GM12878 (cell line): ENCODE measurements at regions not wholly inside any gene's neighbourhood (a gene's known extent, or its start where the extent isn't known, plus 50 kb on each side); places are given as distances from the start of the nearest gene placed in this dataset.
A peak's percentile ranks its signal among the peaks of the same experiment; 100 is the strongest.

ENCODE experiments used
- ATAC-seq: fragments of 200-7000 bp; cut with Tn5 transposase; 3 replicates; pipeline ENCODE4 v1.9.1; 2020; ENCODE audit warnings: mild to moderate bottlenecking, moderate library complexity
- BruUV-seq: library from RNA; stranded (reverse); fragments of 400-500 nt; replicated peaks from 2 replicates; lab custom pipeline; 2021; lab: Mats Ljungman, UMichigan
- CTCF ChIA-PET: fragments of 300-600 bp; sonication (Branson Sonifier 250); formaldehyde crosslinking; extraction: SDS; loops from one replicate; lab custom pipeline; 2021; ENCODE audit warnings: inconsistent platforms; lab: Yijun Ruan, JAX
- POLR2A ChIA-PET: fragments of 350-600 bp; formaldehyde crosslinking; extraction: SDS; loops from one replicate; lab custom pipeline; 2021; ENCODE audit warnings: inconsistent platforms; lab: Charles Lee
- RAD21 ChIA-PET: fragments of 300-600 bp; sonication (Branson Sonifier 250); formaldehyde crosslinking; loops from one replicate; lab custom pipeline; 2023; ENCODE audit warnings: antibody characterized with exemption; ENCODE audit not compliant: unreplicated experiment; lab: Charles Lee
- SMC1A ChIA-PET: fragments of 300-600 bp; sonication (Branson Sonifier 250); formaldehyde crosslinking; loops from one replicate; lab custom pipeline; 2023; ENCODE audit not compliant: unreplicated experiment, uncharacterized antibody; lab: Charles Lee
- DNase-seq: peaks from one replicate; pipeline ENCODE4 v3.0.0-alpha.2; 2011; ENCODE audit warnings: low read depth, low spot score
- FAIRE-seq: peaks from 3 replicates; lab custom pipeline; 2011; peaks lifted over from hg19 to GRCh38; lab: Jason Lieb, UNC
- H2AFZ ChIP-seq: 2 replicates; pipeline ENCODE4 v1.6.0; 2011; ENCODE audit warnings: low read depth, low read length, control low read depth; ENCODE audit not compliant: control insufficient read depth
- H3K27ac ChIP-seq: 2 replicates; pipeline ENCODE4 v1.5.1; 2011; ENCODE audit warnings: control low read depth; ENCODE audit not compliant: control insufficient read depth, insufficient read depth
- H3K27me3 ChIP-seq, 2 experiments: replicated peaks in 1 of 2; 2 replicates each; pipeline versions ENCODE4 v1.6.0 to v1.6.1; 2011; ENCODE audit warnings: low read length in 1 of 2; ENCODE audit not compliant: control insufficient read depth in 2 of 2, insufficient read depth in 2 of 2
- H3K36me3 ChIP-seq, 2 experiments: 2 replicates each; pipeline ENCODE4 v1.5.1; 2011; ENCODE audit warnings: low read length in 1 of 2; ENCODE audit not compliant: control insufficient read depth in 2 of 2, insufficient read depth in 2 of 2
- H3K4me1 ChIP-seq: 2 replicates; pipeline ENCODE4 v1.6.1; 2011; ENCODE audit warnings: mild to moderate bottlenecking, low read length, moderate library complexity, mixed read lengths; ENCODE audit not compliant: control insufficient read depth, insufficient read depth
- H3K4me2 ChIP-seq: 2 replicates; pipeline ENCODE4 v1.6.0; 2011; ENCODE audit warnings: control low read depth; ENCODE audit not compliant: control insufficient read depth, insufficient read depth
- H3K4me3 ChIP-seq: fragments of 200-600 bp; sonication (generic); 2 replicates; pipeline ENCODE4 v1.5.1; 2016
- H3K79me2 ChIP-seq: 2 replicates; pipeline ENCODE4 v1.6.0; 2011; ENCODE audit warnings: low read length; ENCODE audit not compliant: control insufficient read depth, insufficient read depth
- H3K9ac ChIP-seq: 2 replicates; pipeline ENCODE4 v1.8.0; 2011; ENCODE audit warnings: low read length, control low read depth, mixed read lengths; ENCODE audit not compliant: control insufficient read depth, insufficient read depth
- H3K9me3 ChIP-seq: replicated peaks from 3 replicates; pipeline ENCODE4 v1.5.1; 2011; ENCODE audit warnings: mild to moderate bottlenecking, low read length; ENCODE audit not compliant: control insufficient read depth, insufficient read depth
- H4K20me1 ChIP-seq: 2 replicates; pipeline ENCODE4 v1.6.0; 2011; ENCODE audit not compliant: control insufficient read depth, insufficient read depth
- POLR2AphosphoS2 ChIP-seq: IDR thresholded peaks from 2 replicates; pipeline ENCODE4 v1.6.1; 2011; ENCODE audit warnings: low read depth, mild to moderate bottlenecking, low read length, improper control_type of control experiment, moderate library complexity
- WGBS: methylation state at CpG from one replicate; pipeline ENCODE4 v1.1.6; 2016; ENCODE audit warnings: low lambda C conversion rate; ENCODE audit not compliant: insufficient replicate concordance, insufficient coverage; ENCODE audit errors: missing lambda C conversion rate; 5-methylcytosine and 5-hydroxymethylcytosine counted together
- in situ Hi-C: fragments of 300-500 bp; cut with MboI; formaldehyde crosslinking; loops from 9 replicates; pipeline ENCODE4 v1.14.3; 2018; ENCODE audit warnings: mixed read lengths
- intact Hi-C: fragments of 100-400 bp; cut with micrococcal nuclease; formaldehyde crosslinking; loops from one replicate; pipeline ENCODE4 v1.14.2; 2022; ENCODE audit not compliant: unreplicated experiment
- TF ChIP-seq, protein P1 (sequence below): fragments of 450-650 bp; IDR thresholded peaks from 2 replicates; pipeline ENCODE4 v1.6.1; 2017; ENCODE audit warnings: mild to moderate bottlenecking, moderate library complexity

DNA sequence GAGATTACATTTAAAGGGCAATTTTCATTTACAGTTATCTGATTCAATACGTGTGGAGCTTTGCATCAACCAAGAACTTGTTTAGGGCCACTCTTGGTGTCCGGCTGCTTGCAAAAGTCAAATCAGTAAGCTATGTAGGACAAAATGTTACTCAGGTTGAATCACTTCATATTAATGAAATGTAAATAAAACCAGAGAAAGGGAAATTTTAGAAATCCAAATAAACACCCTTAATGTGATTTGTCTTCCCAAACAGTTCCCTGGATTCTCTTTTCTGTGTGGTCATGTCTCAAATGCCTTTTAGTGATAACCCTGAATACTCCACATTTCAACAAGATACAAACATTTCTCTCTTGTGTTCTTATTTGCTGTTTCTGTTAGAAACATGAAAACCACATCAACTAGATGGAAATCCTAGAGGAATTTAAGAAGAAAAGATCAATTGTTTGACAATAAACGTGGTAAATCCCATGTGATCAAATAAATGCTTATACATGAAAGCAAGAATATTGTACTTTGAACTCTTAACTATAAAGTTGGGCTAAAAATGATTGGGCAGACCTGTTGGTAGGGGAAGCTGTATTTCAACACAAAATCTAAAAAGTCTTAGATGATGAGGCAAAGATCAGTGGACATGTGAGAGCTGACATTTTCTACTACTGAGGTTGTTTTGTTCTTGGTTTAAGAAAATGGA, 101.3 kb downstream of the CDC42EP3 start:
- WGBS, result 76% methylated on average over 3 of the region's 3 CpGs
- Histone ChIP-seq H3K36me3 (no peaks in the 10 kb centered on the region), H3K9me3 (peaks cover 7% of the 10 kb centered on the region; the same call in 2 of the 3 replicates), H3K79me2 (no peaks in the 10 kb centered on the region; the same call in 1 of the 2 replicates), H2AFZ (peak overlapping the region; percentile 33; the same call in 1 of the 2 replicates), H3K4me2 (0 out of 2 replicates have a peak overlapping the region, but pooled peaks have one; percentile 9), H3K4me1 (peaks cover 41% of the 10 kb centered on the region), H3K9ac (peak overlapping the region; percentile 47; the same call in 1 of the 2 replicates), H3K27me3 (no peaks in the 10 kb centered on the region), H3K4me3 (no peak overlapping the region), H4K20me1 (no peaks in the 10 kb centered on the region), H3K27ac (peak overlapping the region; percentile 90)
- FAIRE-seq, result no peak
- peak; percentile 1 for ATAC-seq
- TSS peak; percentile 87 for BruUV-seq
- CTCF ChIA-PET, result interaction anchor here (0.7 to 4.3 kb wide), 16 partner anchors 9 to 307 kb away, joined by 3 to 24 read pairs (median 6); no protein-coding TSS in a partner anchor
- in situ Hi-C loops (no loop called here), intact Hi-C loops (loop anchor here (1.0 to 2.0 kb wide), 2 partner anchors 13 to 25 kb away; no protein-coding TSS in a partner anchor)
- DNase-seq, result no peak
- RAD21 ChIA-PET, result interaction anchor here (0.5 to 6.3 kb wide), 22 partner anchors 11 to 307 kb away, joined by 3 to 123 read pairs (median 6); partner anchors contain the start of gene CDC42EP3
- POLR2A ChIA-PET, result interaction anchor here (0.6 to 6.3 kb wide), 10 partner anchors 12 to 155 kb away, joined by 3 to 84 read pairs (median 8); no protein-coding TSS in a partner anchor
- SMC1A ChIA-PET, result interaction anchor here (0.8 to 6.9 kb wide), 25 partner anchors 12 to 315 kb away, joined by 3 to 246 read pairs (median 6); no protein-coding TSS in a partner anchor
- TF ChIP-seq, protein P1, sequence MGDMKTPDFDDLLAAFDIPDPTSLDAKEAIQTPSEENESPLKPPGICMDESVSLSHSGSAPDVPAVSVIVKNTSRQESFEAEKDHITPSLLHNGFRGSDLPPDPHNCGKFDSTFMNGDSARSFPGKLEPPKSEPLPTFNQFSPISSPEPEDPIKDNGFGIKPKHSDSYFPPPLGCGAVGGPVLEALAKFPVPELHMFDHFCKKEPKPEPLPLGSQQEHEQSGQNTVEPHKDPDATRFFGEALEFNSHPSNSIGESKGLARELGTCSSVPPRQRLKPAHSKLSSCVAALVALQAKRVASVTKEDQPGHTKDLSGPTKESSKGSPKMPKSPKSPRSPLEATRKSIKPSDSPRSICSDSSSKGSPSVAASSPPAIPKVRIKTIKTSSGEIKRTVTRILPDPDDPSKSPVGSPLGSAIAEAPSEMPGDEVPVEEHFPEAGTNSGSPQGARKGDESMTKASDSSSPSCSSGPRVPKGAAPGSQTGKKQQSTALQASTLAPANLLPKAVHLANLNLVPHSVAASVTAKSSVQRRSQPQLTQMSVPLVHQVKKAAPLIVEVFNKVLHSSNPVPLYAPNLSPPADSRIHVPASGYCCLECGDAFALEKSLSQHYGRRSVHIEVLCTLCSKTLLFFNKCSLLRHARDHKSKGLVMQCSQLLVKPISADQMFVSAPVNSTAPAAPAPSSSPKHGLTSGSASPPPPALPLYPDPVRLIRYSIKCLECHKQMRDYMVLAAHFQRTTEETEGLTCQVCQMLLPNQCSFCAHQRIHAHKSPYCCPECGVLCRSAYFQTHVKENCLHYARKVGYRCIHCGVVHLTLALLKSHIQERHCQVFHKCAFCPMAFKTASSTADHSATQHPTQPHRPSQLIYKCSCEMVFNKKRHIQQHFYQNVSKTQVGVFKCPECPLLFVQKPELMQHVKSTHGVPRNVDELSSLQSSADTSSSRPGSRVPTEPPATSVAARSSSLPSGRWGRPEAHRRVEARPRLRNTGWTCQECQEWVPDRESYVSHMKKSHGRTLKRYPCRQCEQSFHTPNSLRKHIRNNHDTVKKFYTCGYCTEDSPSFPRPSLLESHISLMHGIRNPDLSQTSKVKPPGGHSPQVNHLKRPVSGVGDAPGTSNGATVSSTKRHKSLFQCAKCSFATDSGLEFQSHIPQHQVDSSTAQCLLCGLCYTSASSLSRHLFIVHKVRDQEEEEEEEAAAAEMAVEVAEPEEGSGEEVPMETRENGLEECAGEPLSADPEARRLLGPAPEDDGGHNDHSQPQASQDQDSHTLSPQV, result peak; percentile 25; the same call in 1 of the 2 replicates
- TF ChIP-seq POLR2AphosphoS2, result no peak
